PC-3 (cell line): ENCODE measurements at regions not wholly inside any gene's neighbourhood (a gene's known extent, or its start where the extent isn't known, plus 50 kb on each side); places are given as distances from the start of the nearest gene placed in this dataset.
A peak's percentile ranks its signal among the peaks of the same experiment; 100 is the strongest.

Source experiments
- ATAC-seq: fragments of 200-7000 bp; cut with Tn5 transposase; 2 replicates; pipeline ENCODE4 v1.9.1; 2020; ENCODE audit warnings: mild to moderate bottlenecking, moderate library complexity
- BruUV-seq: library from RNA; stranded (reverse); fragments of 400-500 nt; replicated peaks from 2 replicates; lab custom pipeline; 2021; lab: Mats Ljungman, UMichigan
- CTCF ChIA-PET: fragments of 300-600 bp; sonication (Branson Sonifier 250); formaldehyde crosslinking; loops from one replicate; lab custom pipeline; 2022; ENCODE audit warnings: antibody characterized with exemption; lab: Charles Lee
- POLR2A ChIA-PET: fragments of 300-600 bp; sonication (Branson Sonifier 250); formaldehyde crosslinking; loops from one replicate; lab custom pipeline; 2022; ENCODE audit warnings: antibody characterized with exemption; ENCODE audit not compliant: unreplicated experiment; lab: Charles Lee
- DNase-seq: peaks from one replicate; pipeline ENCODE4 v3.0.0-alpha.2; 2015
- H2AFZ ChIP-seq: fragments of 300-600 bp; sonication (generic); 2 replicates; pipeline ENCODE4 v1.6.0; 2016; ENCODE audit warnings: antibody characterized with exemption, low read length
- H3F3A ChIP-seq: fragments of 300-600 bp; sonication (generic); one replicate; pipeline ENCODE4 v1.6.0; 2017; ENCODE audit warnings: antibody characterized with exemption, low read length, control low read depth, mild to moderate bottlenecking; ENCODE audit not compliant: unreplicated experiment
- H3K27ac ChIP-seq: fragments of 300-600 bp; sonication (generic); 2 replicates; pipeline ENCODE4 v1.5.1; 2016; ENCODE audit warnings: mild to moderate bottlenecking, low read length
- H3K27me3 ChIP-seq: fragments of 300-600 bp; sonication (generic); 2 replicates; pipeline ENCODE4 v1.6.1; 2016; ENCODE audit warnings: low read length, mixed read lengths
- H3K36me3 ChIP-seq: fragments of 300-600 bp; sonication (generic); 2 replicates; pipeline ENCODE4 v1.6.1; 2016; ENCODE audit warnings: low read depth, mixed run types, low read length, mixed read lengths
- H3K4me1 ChIP-seq: fragments of 300-600 bp; sonication (generic); 2 replicates; pipeline ENCODE4 v1.5.1; 2016; ENCODE audit warnings: low read length; ENCODE audit not compliant: insufficient read depth
- H3K4me2 ChIP-seq: fragments of 300-600 bp; sonication (generic); 2 replicates; pipeline ENCODE4 v1.6.0; 2016; ENCODE audit warnings: low read length
- H3K4me3 ChIP-seq: fragments of 300-600 bp; sonication (generic); 2 replicates; pipeline ENCODE4 v1.5.1; 2016; ENCODE audit warnings: mild to moderate bottlenecking, low read length, mixed read lengths
- H3K79me2 ChIP-seq: fragments of 300-600 bp; sonication (generic); 2 replicates; pipeline ENCODE4 v1.6.1; 2017; ENCODE audit warnings: low read length, mixed read lengths
- H3K9ac ChIP-seq: fragments of 300-600 bp; sonication (generic); 2 replicates; pipeline ENCODE4 v1.6.0; 2016; ENCODE audit warnings: mild to moderate bottlenecking, low read length
- H3K9me2 ChIP-seq: fragments of 300-600 bp; sonication (generic); replicated peaks from 2 replicates; pipeline ENCODE4 v1.6.1; 2016; ENCODE audit warnings: mixed run types, low read length, mixed read lengths
- H3K9me3 ChIP-seq: fragments of 300-600 bp; sonication (generic); 2 replicates; pipeline ENCODE4 v1.6.1; 2016; ENCODE audit warnings: low read length, mixed read lengths
- H4K20me1 ChIP-seq: fragments of 300-600 bp; sonication (generic); 2 replicates; pipeline ENCODE4 v1.6.1; 2016; ENCODE audit warnings: low read length, mixed read lengths
- CTCF ChIP-seq: fragments of 300-600 bp; sonication (generic); conservative IDR thresholded peaks from 2 replicates; pipeline ENCODE4 v1.5.1; 2017; ENCODE audit warnings: antibody characterized with exemption, low read depth, mild to moderate bottlenecking, low read length
- EZH2 ChIP-seq: fragments of 300-600 bp; sonication (generic); IDR thresholded peaks from one replicate; pipeline ENCODE4 v1.6.1; 2017; ENCODE audit warnings: antibody characterized with exemption, mild to moderate bottlenecking, low read length; ENCODE audit not compliant: unreplicated experiment
- EZH2phosphoT487 ChIP-seq: fragments of 300-600 bp; sonication (generic); IDR thresholded peaks from 2 replicates; pipeline ENCODE4 v1.6.1; 2018; ENCODE audit warnings: mild to moderate bottlenecking, antibody characterized with exemption, low read length, borderline replicate concordance
- intact Hi-C: fragments of 100-400 bp; cut with micrococcal nuclease; formaldehyde crosslinking; loops from 2 replicates; pipeline ENCODE4 v1.9.0; 2023

DNA sequence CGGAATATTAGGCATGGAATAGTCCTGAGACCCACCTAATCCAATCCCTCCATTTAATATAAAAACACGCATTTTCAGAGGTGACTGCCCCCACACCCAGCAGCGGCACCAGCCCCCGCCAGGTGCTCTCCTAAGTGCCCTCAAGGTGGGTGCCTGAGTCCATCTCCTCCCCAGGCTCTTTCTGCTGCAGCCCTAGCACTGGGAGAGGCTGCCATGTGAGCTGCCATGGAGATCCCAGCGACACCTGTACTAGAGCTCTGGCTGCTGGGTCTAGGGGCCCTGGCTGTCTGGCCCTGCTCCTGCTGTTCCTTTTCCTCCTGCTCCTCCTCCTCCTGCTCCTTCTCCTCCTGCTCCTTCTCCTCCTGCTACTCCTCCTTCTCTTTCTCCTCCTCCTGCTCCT, 191.1 kb upstream of the BMPER start:
- TF ChIP-seq EZH2phosphoT487 (no peak), EZH2 (no peak), CTCF (no peak)
- Histone ChIP-seq H3K4me3 (no peak overlapping the region), H3F3A (no peaks in the 10 kb centered on the region), H3K27ac (no peak overlapping the region), H3K9ac (no peak overlapping the region), H3K79me2 (no peaks in the 10 kb centered on the region), H3K9me2 (no peaks in the 10 kb centered on the region), H3K9me3 (no peaks in the 10 kb centered on the region), H3K4me2 (no peak overlapping the region), H3K4me1 (no peaks in the 10 kb centered on the region), H4K20me1 (no peaks in the 10 kb centered on the region), H3K27me3 (no peaks in the 10 kb centered on the region), H3K36me3 (no peaks in the 10 kb centered on the region), H2AFZ (no peak overlapping the region)
- intact Hi-C loops = no loop called here
- ATAC-seq = no peak
- ChIA-PET POLR2A (no interaction called here), CTCF (no interaction called here)
- no TSS peak for BruUV-seq
- DNase-seq = no peak

GRCh38 chr7:33716581-33717477, 188.5 kb upstream of the BMPER start:
- Histone ChIP-seq H3K9me3 (no peaks in the 10 kb centered on the region), H3K4me3 (no peak overlapping the region), H3K4me2 (no peak overlapping the region), H4K20me1 (no peaks in the 10 kb centered on the region), H3K4me1 (peaks cover under 1% of the 10 kb centered on the region; the same call in 1 of the 2 replicates), H3K36me3 (no peaks in the 10 kb centered on the region), H3K79me2 (no peaks in the 10 kb centered on the region), H3K27ac (no peak overlapping the region), H3K9ac (no peak overlapping the region), H3K9me2 (no peaks in the 10 kb centered on the region), H2AFZ (no peak overlapping the region), H3K27me3 (no peaks in the 10 kb centered on the region), H3F3A (no peaks in the 10 kb centered on the region)
- CTCF ChIA-PET = interaction anchor here (0.5 kb wide), 1 partner anchor 55 kb away, joined by 6 read pairs; no protein-coding TSS in a partner anchor
- DNase-seq = peak; percentile 78
- ATAC-seq = peak; percentile 58
- no TSS peak for BruUV-seq
- POLR2A ChIA-PET = no interaction called here
- TF ChIP-seq CTCF (peak; percentile 85), EZH2 (no peak)
- intact Hi-C loops = loop anchor here (1.0 to 2.0 kb wide), 3 partner anchors 48 to 257 kb away; no protein-coding TSS in a partner anchor

DNA sequence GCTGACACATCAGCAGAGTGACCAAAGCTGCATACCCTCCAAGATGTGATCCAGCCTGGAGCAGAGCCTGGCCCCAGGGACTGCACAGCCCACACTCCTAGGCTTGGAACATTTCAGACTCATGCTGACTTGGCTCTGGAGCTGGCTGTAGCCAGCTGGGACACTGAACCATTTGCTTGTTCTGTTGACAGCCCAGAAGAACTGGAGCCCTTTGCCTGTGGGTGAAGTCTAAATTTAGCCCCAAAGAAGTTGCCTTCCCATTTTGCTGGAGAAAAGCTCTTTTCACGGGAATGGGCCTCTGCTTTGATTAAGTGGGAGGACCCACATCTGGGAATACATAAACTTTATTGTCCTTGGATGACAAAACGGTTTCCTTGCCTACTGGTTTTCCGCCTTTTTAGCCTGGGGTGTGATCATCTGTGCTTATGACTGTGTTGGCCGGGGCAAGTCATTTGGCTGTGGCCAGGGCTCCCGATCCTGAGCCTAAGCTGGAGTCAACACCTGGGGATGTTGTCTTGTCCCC, 186.2 kb upstream of the BMPER start:
- TF ChIP-seq EZH2phosphoT487 = no peak
- no peak for TF ChIP-seq CTCF
- no peak for TF ChIP-seq EZH2
- H4K20me1 ChIP-seq = no peaks in the 10 kb centered on the region
- BruUV-seq = no TSS peak
- H3K4me1 ChIP-seq = peaks cover 20% of the 10 kb centered on the region
- ATAC-seq (no peak), DNase-seq (no peak)
- H3K4me3 ChIP-seq = no peak overlapping the region
- no peak overlapping the region for H3K9ac ChIP-seq
- ChIA-PET CTCF (no interaction called here), POLR2A (no interaction called here)
- no peaks in the 10 kb centered on the region for H3K9me3 ChIP-seq
- H3K4me2 ChIP-seq = no peak overlapping the region
- H3K9me2 ChIP-seq = no peaks in the 10 kb centered on the region
- H3K36me3 ChIP-seq = no peaks in the 10 kb centered on the region
- H3K27me3 ChIP-seq = no peaks in the 10 kb centered on the region
- no peak overlapping the region for H3K27ac ChIP-seq
- no peaks in the 10 kb centered on the region for H3F3A ChIP-seq
- no peak overlapping the region for H2AFZ ChIP-seq
- H3K79me2 ChIP-seq = no peaks in the 10 kb centered on the region
- intact Hi-C loops = no loop called here
